ENCODE measurements at regions not wholly inside any gene's neighbourhood (a gene's known extent, or its start where the extent isn't known, plus 50 kb on each side); places are given as distances from the start of the nearest gene placed in this dataset.
"Not testable (repeated sequence)": the region's sequence is repeated elsewhere in the genome, so short reads cannot be mapped to it uniquely, and the experiment has no call there.

- no peak for DNase-seq
These were observed 226.4 kb downstream of the BUB3 start for GRCh38 chr10:123380491-123381085.

GRCh38 chr10:123381224-123381623 lies 227.0 kb downstream of the BUB3 start:
- DNase-seq = no peak

- no peak for DNase-seq
These were observed 228.3 kb downstream of the BUB3 start for GRCh38 chr10:123382491-123382890.

GRCh38 chr10:123385508-123386080 lies 231.4 kb downstream of the BUB3 start:
- no peak for DNase-seq

GRCh38 chr10:123389520-123389919 lies 235.3 kb downstream of the BUB3 start:
- no peak for DNase-seq

GRCh38 chr10:123390332-123390731 lies 236.1 kb downstream of the BUB3 start:
- no peak for DNase-seq

GRCh38 chr10:123390874-123391273 lies 236.7 kb downstream of the BUB3 start:
- no peak for DNase-seq

- no peak for DNase-seq
These were observed 237.2 kb downstream of the BUB3 start for GRCh38 chr10:123391275-123392028.

GRCh38 chr10:123392182-123392963 lies 238.2 kb downstream of the BUB3 start:
- no peak for DNase-seq

- DNase-seq = no peak
These were observed 239.0 kb downstream of the BUB3 start for GRCh38 chr10:123393170-123393569.

- DNase-seq = no peak
These were observed 240.2 kb downstream of the BUB3 start for GRCh38 chr10:123394382-123394781.

GRCh38 chr10:123395234-123395633 lies 241.0 kb downstream of the BUB3 start:
- DNase-seq = not testable (repeated sequence)

GRCh38 chr10:123395906-123396305 lies 241.7 kb downstream of the BUB3 start:
- no peak for DNase-seq

- DNase-seq = no peak
These were observed 244.0 kb downstream of the BUB3 start for GRCh38 chr10:123398180-123398591.

- DNase-seq = no peak
These were observed 244.6 kb downstream of the BUB3 start for GRCh38 chr10:123398756-123399155.

GRCh38 chr10:123399276-123399839 lies 245.2 kb downstream of the BUB3 start:
- DNase-seq = no peak

GRCh38 chr10:123402021-123402420 lies 247.8 kb downstream of the BUB3 start:
- DNase-seq = no peak

- no peak for DNase-seq
These were observed 248.5 kb downstream of the BUB3 start for GRCh38 chr10:123402656-123403055.

- no peak for DNase-seq
These were observed 250.2 kb downstream of the BUB3 start for GRCh38 chr10:123404357-123404756.

GRCh38 chr10:123408660-123409059 lies 254.5 kb downstream of the BUB3 start:
- no peak for DNase-seq

- DNase-seq = no peak
These were observed 255.2 kb downstream of the BUB3 start for GRCh38 chr10:123409426-123409825.

GRCh38 chr10:123409884-123410283 lies 255.7 kb downstream of the BUB3 start:
- DNase-seq = no peak

GRCh38 chr10:123413353-123413752 lies 252.8 kb upstream of the GPR26 start:
- no peak for DNase-seq
